ENCODE measurements at regions not wholly inside any gene's neighbourhood (a gene's known extent, or its start where the extent isn't known, plus 50 kb on each side); places are given as distances from the start of the nearest gene placed in this dataset.

GRCh38 chr16:86224629-86225028, 285.7 kb upstream of the FOXF1 start:
- ChIA-PET CTCF (no interaction called here), POLR2A (no interaction called here), RAD21 (ENCODE audit: low non-redundant PET in 1 of 2, low total read pairs in 2 of 2, uncharacterized antibody in 2 of 2, unreplicated experiment in 2 of 2) (no interaction called here)
- BruUV-seq (replicated peaks) = no TSS peak
- Histone ChIP-seq H4K20me1 (ENCODE audit: insufficient read depth) (no peaks in the 10 kb centered on the region), H3K4me2 (ENCODE audit: low read length) (no peak overlapping the region), H3K36me3 (ENCODE audit: control insufficient read depth in 1 of 2, insufficient read depth in 2 of 2, low read length in 2 of 2) (no peaks in the 10 kb centered on the region), H3K27ac (ENCODE audit: low read depth, low read length) (no peak overlapping the region), H3K4me3 (replicated peaks in 1 of 2; ENCODE audit: low read depth in 1 of 2, low read length in 2 of 2) (no peak overlapping the region), H3K27me3 (ENCODE audit: insufficient read depth, low read length) (peaks cover 69% of the 10 kb centered on the region), H3K79me2 (ENCODE audit: insufficient read depth, low read length) (no peaks in the 10 kb centered on the region), H3K9me2 (ENCODE audit: insufficient read depth) (no peaks in the 10 kb centered on the region), H3K9me3 (ENCODE audit: control insufficient read depth in 1 of 2, insufficient read depth in 1 of 2, low read depth in 1 of 2, low read length in 2 of 2) (no peaks in the 10 kb centered on the region), H2AFZ (ENCODE audit: low read depth, low read length, poor library complexity, severe bottlenecking) (no peak overlapping the region), H3K4me1 (ENCODE audit: control insufficient read depth in 1 of 2, insufficient read depth in 2 of 2, low read length in 2 of 2) (no peaks in the 10 kb centered on the region), H3K9ac (ENCODE audit: low read length) (no peak overlapping the region)
- DNase-seq (ENCODE audit: low read depth, low spot score) (no peak), ATAC-seq (no peak)
- intact Hi-C loops (cut with micrococcal nuclease) = no loop called here
- no peak for TF ChIP-seq RAD21 (IDR thresholded peaks at IDR 0.05; ENCODE audit: low read depth)
- TF ChIP-seq CBX3 (IDR thresholded peaks at IDR 0.05; ENCODE audit: low read depth) = no peak
- no peak for TF ChIP-seq SP1 (IDR thresholded peaks at IDR 0.05; ENCODE audit: low read depth)
- TF ChIP-seq ZFX (IDR thresholded peaks at IDR 0.05) = no peak
- no peak for TF ChIP-seq YY1 (IDR thresholded peaks at IDR 0.05; ENCODE audit: extremely low read depth, insufficient replicate concordance, low read depth, low read length)
- TF ChIP-seq CTCF (IDR thresholded peaks at IDR 0.05 in 2 of 3, conservative IDR thresholded peaks at IDR 0.05 in 1 of 3; ENCODE audit: borderline replicate concordance in 1 of 3, insufficient read depth in 1 of 3, low read depth in 2 of 3, low read length in 2 of 3) = no peak
- TF ChIP-seq FOSL1 (IDR thresholded peaks at IDR 0.05; ENCODE audit: low read depth) = no peak
- TF ChIP-seq EGR1 (IDR thresholded peaks at IDR 0.05; ENCODE audit: low read depth) = no peak
- no peak for TF ChIP-seq ELF1 (IDR thresholded peaks at IDR 0.05; ENCODE audit: borderline replicate concordance, low read depth)
- no peak for TF ChIP-seq SRF (IDR thresholded peaks at IDR 0.05; ENCODE audit: low read depth)
- no peak for TF ChIP-seq ATF3 (IDR thresholded peaks at IDR 0.05)
- no peak for TF ChIP-seq ZNF274 (IDR thresholded peaks at IDR 0.05; ENCODE audit: low read depth, low read length)
- no peak for TF ChIP-seq EZH2 (IDR thresholded peaks at IDR 0.05)
- TF ChIP-seq REST (IDR thresholded peaks at IDR 0.05; ENCODE audit: low read depth) = no peak
